ENCODE measurements at regions not wholly inside any gene's neighbourhood (a gene's known extent, or its start where the extent isn't known, plus 50 kb on each side); places are given as distances from the start of the nearest gene placed in this dataset.

DNA sequence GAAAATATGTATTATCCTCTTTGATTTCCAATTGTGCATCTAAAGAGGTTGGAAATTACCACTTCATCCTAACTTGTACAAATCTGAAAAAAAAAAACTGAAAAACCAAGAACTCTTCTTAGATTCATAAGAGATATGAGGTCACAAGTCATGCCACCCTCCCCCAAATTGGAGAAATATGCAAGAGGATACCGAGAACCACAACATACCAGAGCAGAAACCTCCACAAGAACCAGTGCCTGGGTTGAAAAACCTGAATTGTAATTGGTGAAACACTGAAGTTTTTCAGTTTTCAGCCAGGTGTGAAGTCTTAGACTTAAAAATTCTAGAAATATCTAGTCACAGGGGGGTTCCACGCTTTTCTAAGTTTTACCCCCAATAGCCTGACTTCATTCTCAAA lies 1029.5 kb upstream of the LRRTM1 start:
- no peak for FAIRE-seq
- no peak overlapping the region for H2AFZ ChIP-seq (ENCODE audit: control insufficient read depth, low read length)
- H3K4me3 ChIP-seq (ENCODE audit: control insufficient read depth in 2 of 3, extremely low read depth in 1 of 3, insufficient read depth in 2 of 3, low read depth in 1 of 3, low read length in 3 of 3): no peak overlapping the region
- H3K79me2 ChIP-seq (ENCODE audit: control insufficient read depth, insufficient read depth, low read length): no peaks in the 10 kb centered on the region
- H4K20me1 ChIP-seq (ENCODE audit: control insufficient read depth, extremely low read depth, insufficient read depth, low read length): no peaks in the 10 kb centered on the region
- H3K9me1 ChIP-seq (ENCODE audit: control insufficient read depth, extremely low read depth, insufficient read depth, low read length): no peaks in the 10 kb centered on the region
- H3K9ac ChIP-seq (ENCODE audit: control insufficient read depth, extremely low read depth, insufficient read depth, low read length): no peak overlapping the region
- H3K4me2 ChIP-seq (ENCODE audit: control insufficient read depth, extremely low read depth, insufficient read depth, low read depth, low read length): no peak overlapping the region
- DNase-seq (ENCODE audit: low read depth, low spot score): no peak
- TF ChIP-seq EZH2 (IDR thresholded peaks at IDR 0.05; ENCODE audit: low read length): no peak
- no peak for TF ChIP-seq CTCF (optimal IDR thresholded peaks at IDR 0.05 in 1 of 3, IDR thresholded peaks at IDR 0.05 in 1 of 3, conservative IDR thresholded peaks at IDR 0.05 in 1 of 3; ENCODE audit: extremely low read depth in 1 of 3, insufficient read depth in 2 of 3, low read length in 3 of 3)
- no peaks in the 10 kb centered on the region for H3K9me3 ChIP-seq (ENCODE audit: control insufficient read depth, low read depth, low read length)
- no peaks in the 10 kb centered on the region for H3K27me3 ChIP-seq (ENCODE audit: control insufficient read depth, extremely low read depth, insufficient read depth, low read length)
- no peaks in the 10 kb centered on the region for H3K4me1 ChIP-seq (ENCODE audit: control insufficient read depth, extremely low read depth, insufficient read depth, low read length)
- dilution Hi-C loops (cut with MboI; ENCODE audit: extremely low pct_ligation_motif_present, low sequenced_read_pairs): no loop called here
- no peaks in the 10 kb centered on the region for H3K36me3 ChIP-seq (ENCODE audit: control insufficient read depth in 2 of 2, extremely low read depth in 1 of 2, insufficient read depth in 2 of 2, low read length in 2 of 2)
- H3K27ac ChIP-seq (ENCODE audit: control insufficient read depth, insufficient read depth, low read length): no peak overlapping the region

GRCh38 chr2:81328968-81329367 lies 1024.4 kb upstream of the LRRTM1 start:
- H3K4me2 ChIP-seq (ENCODE audit: control insufficient read depth, extremely low read depth, insufficient read depth, low read depth, low read length): no peak overlapping the region
- peaks cover 2% of the 10 kb centered on the region for H3K9me3 ChIP-seq (ENCODE audit: control insufficient read depth, low read depth, low read length)
- TF ChIP-seq CTCF (optimal IDR thresholded peaks at IDR 0.05 in 1 of 3, IDR thresholded peaks at IDR 0.05 in 1 of 3, conservative IDR thresholded peaks at IDR 0.05 in 1 of 3; ENCODE audit: extremely low read depth in 1 of 3, insufficient read depth in 2 of 3, low read length in 3 of 3) (no peak), EZH2 (IDR thresholded peaks at IDR 0.05; ENCODE audit: low read length) (no peak)
- dilution Hi-C loops (cut with MboI; ENCODE audit: extremely low pct_ligation_motif_present, low sequenced_read_pairs): no loop called here
- no peaks in the 10 kb centered on the region for H3K36me3 ChIP-seq (ENCODE audit: control insufficient read depth in 2 of 2, extremely low read depth in 1 of 2, insufficient read depth in 2 of 2, low read length in 2 of 2)
- no peak for FAIRE-seq
- H3K27ac ChIP-seq (ENCODE audit: control insufficient read depth, insufficient read depth, low read length): no peak overlapping the region
- no peak overlapping the region for H2AFZ ChIP-seq (ENCODE audit: control insufficient read depth, low read length)
- no peaks in the 10 kb centered on the region for H3K9me1 ChIP-seq (ENCODE audit: control insufficient read depth, extremely low read depth, insufficient read depth, low read length)
- H3K79me2 ChIP-seq (ENCODE audit: control insufficient read depth, insufficient read depth, low read length): no peaks in the 10 kb centered on the region
- DNase-seq (ENCODE audit: low read depth, low spot score): no peak
- H3K9ac ChIP-seq (ENCODE audit: control insufficient read depth, extremely low read depth, insufficient read depth, low read length): no peak overlapping the region
- H3K27me3 ChIP-seq (ENCODE audit: control insufficient read depth, extremely low read depth, insufficient read depth, low read length): no peaks in the 10 kb centered on the region
- H4K20me1 ChIP-seq (ENCODE audit: control insufficient read depth, extremely low read depth, insufficient read depth, low read length): no peaks in the 10 kb centered on the region
- H3K4me1 ChIP-seq (ENCODE audit: control insufficient read depth, extremely low read depth, insufficient read depth, low read length): no peaks in the 10 kb centered on the region
- no peak overlapping the region for H3K4me3 ChIP-seq (ENCODE audit: control insufficient read depth in 2 of 3, extremely low read depth in 1 of 3, insufficient read depth in 2 of 3, low read depth in 1 of 3, low read length in 3 of 3)
